ENCODE measurements at regions not wholly inside any gene's neighbourhood (a gene's known extent, or its start where the extent isn't known, plus 50 kb on each side); places are given as distances from the start of the nearest gene placed in this dataset.
A peak's percentile ranks its signal among the peaks of the same experiment; 100 is the strongest.
"Not testable (repeated sequence)": the region's sequence is repeated elsewhere in the genome, so short reads cannot be mapped to it uniquely, and the experiment has no call there.

DNA sequence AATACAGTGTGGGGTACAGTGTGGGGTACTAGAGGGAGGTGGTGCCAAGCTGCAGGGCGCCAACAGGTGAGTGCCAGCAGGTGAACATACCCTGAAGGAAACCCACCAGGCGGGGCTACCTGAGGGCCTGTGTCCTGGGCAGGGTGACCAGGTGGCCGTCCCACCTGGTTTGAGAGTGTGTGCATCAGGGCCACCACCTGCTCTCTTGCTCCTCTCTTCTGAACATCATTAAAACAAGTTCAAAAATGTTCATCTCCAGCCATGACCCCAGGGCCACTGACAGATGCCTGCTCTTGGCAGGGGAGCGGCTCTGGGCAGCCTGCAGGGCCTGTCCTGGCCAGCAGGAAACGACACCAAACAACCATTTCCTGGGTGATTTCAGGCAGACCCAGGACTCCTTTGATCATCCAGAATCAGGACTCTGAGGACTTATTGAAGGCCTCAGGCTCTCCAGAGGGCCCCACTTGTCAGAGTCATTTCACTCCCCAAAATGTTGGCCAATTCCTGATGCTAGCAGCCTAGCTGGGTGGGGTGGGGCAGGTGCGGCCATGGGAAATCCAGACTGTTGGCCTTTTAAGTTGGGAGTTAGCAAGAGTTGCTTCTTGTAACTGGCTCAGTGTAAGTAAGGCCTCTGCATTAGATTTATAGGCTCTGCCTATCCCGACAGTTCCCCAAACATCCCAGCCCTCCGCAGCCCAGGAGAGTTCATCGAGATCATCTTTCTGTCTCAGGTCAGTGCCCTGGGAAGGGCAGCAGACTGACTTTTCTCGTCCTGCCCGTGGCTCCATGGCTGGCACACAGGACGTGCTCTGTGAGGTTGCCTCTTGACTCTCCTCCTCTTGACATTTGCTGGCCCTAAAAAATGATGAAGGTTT lies 111.5 kb upstream of the ZNF236 start:
- H3K4me3 Mint-ChIP-seq, result no peak overlapping the region
- no peaks in the 10 kb centered on the region for H3K36me3 Mint-ChIP-seq (ENCODE audit: insufficient read depth in 2 of 2)
- ATAC-seq (replicated peaks in 1 of 2) (no peak), DNase-seq (no peak)
- no peaks in the 10 kb centered on the region for H3K27me3 Mint-ChIP-seq (ENCODE audit: low read depth)
- H3K4me1 Mint-ChIP-seq (ENCODE audit: low read depth), result no peaks in the 10 kb centered on the region
- H3K9me3 Mint-ChIP-seq, result no peaks in the 10 kb centered on the region
- H3K27ac Mint-ChIP-seq, result no peak overlapping the region

DNA sequence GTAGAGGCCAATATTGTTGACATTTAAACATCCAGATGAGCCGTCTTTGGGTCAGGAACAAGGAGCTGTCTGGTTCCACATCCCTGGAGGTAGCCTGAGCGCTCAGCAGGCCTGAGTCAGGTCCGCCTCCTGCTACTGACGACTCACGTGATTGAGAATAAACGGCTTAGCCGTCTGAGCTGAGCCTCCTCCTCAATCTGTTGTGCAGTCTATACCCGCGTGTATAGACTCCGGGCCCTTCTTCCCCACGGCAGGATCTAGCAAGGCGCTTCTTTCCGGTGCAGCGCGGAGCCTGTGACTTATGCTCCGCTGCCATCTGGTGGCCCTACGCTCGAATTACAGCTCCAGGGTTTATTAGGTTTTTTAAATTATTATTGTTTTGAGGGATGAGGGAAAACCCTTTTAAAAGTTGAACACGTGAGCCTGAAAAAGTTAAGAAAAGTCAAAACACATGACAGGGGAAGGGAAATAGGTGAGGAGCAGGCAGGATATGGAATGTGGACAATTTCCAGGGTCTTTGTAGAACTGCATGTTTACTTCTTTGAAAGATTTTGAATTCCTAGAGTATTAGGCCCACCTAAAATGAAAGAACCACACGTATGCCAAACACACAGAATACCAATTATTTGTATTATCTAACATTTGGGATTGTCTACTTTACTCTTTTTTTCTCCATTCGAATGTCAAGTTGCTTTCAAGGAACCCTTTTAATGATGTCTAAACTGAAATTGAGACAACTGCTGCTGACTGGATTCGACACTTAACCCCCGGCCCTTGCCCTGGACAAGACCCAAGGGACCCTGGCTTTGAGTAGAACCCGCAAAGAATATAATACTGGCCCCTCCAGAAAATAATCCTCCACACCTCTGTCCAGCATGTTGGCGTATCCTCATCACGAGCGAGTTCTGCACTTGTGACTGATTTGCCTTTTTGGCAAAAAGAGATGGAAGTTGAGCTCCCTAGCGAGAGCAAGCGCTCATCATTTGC lies 112.4 kb upstream of the ZNF236 start:
- peak; percentile 83 to 85 for ATAC-seq (replicated peaks in 1 of 2)
- H3K27ac Mint-ChIP-seq, result peak overlapping the region; percentile 65
- H3K4me1 Mint-ChIP-seq (ENCODE audit: low read depth), result no peaks in the 10 kb centered on the region
- DNase-seq, result peak; percentile 53 to 56
- H3K9me3 Mint-ChIP-seq, result no peaks in the 10 kb centered on the region
- H3K36me3 Mint-ChIP-seq (ENCODE audit: insufficient read depth in 2 of 2), result no peaks in the 10 kb centered on the region
- no peak overlapping the region for H3K4me3 Mint-ChIP-seq
- H3K27me3 Mint-ChIP-seq (ENCODE audit: low read depth), result no peaks in the 10 kb centered on the region

DNA sequence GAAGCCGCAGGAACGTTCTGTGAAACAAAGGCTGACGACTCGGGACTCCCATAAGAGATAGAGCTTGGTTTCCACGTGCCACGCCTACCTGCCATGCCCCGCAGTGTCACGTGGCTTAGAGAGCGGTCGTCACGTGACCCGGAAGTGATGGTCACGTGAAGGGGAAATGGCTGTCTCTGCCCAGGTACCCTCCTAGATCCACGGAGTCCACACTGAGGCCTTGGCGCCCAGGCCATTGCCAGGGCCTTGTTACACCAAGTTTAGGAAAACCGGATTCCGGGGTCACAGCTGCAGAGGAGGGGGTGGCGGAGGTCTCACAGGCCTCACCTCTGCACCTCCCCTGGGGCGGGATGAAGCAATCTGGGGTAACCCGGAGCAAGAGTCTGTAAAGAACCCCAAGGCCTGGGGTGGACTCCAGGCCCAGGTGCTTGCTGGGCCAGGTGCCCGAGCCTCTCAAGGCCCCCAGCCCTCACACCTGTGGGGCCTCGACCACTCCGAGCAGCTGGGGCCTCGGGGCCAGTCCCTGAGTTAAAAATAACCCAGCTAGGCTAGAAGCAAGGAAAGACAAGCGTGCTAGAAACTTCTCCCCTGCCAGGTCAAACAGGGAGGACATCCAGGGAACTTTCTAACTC lies 113.5 kb upstream of the ZNF236 start:
- Mint-ChIP-seq H3K4me1 (ENCODE audit: low read depth) (no peaks in the 10 kb centered on the region), H3K4me3 (no peak overlapping the region), H3K27me3 (ENCODE audit: low read depth) (peaks cover 3% of the 10 kb centered on the region), H3K36me3 (ENCODE audit: insufficient read depth in 2 of 2) (no peaks in the 10 kb centered on the region), H3K27ac (no peak overlapping the region), H3K9me3 (no peaks in the 10 kb centered on the region)
- ATAC-seq (replicated peaks in 1 of 2) (no peak), DNase-seq (no peak)

DNA sequence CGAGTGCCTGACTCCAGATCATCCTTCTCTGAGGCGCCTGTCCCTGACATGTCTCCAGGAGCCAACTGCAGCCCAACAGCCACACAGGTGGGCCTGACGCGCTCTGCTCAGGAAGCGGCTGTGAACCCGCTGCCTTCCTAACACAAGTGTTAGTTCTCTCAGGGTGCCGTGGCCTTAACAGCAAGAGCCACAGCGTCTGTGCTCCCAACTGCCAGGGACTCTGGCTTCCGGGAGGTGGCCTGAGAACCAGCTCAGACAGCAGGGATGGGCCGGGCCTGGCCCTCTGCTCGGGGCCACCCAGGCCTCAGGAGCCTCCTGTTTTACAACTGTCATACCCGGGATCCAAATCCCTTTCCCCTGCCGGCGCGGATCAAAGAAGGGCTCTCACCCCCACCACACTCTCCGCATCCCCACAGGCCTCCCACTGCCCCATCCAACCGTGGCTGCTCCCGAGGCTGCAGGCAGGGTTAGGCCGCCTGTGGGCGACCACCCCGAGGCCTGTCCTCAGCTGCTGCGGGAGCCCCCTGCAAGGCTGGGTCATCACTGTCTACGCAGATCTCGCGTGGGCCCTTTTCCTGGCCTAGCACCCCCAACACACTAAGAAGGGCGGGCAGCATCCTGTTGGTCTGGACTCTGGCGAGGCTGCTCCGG lies 114.2 kb upstream of the ZNF236 start:
- H3K27me3 Mint-ChIP-seq (ENCODE audit: low read depth), result peaks cover 8% of the 10 kb centered on the region
- H3K36me3 Mint-ChIP-seq (ENCODE audit: insufficient read depth in 2 of 2), result no peaks in the 10 kb centered on the region

DNA sequence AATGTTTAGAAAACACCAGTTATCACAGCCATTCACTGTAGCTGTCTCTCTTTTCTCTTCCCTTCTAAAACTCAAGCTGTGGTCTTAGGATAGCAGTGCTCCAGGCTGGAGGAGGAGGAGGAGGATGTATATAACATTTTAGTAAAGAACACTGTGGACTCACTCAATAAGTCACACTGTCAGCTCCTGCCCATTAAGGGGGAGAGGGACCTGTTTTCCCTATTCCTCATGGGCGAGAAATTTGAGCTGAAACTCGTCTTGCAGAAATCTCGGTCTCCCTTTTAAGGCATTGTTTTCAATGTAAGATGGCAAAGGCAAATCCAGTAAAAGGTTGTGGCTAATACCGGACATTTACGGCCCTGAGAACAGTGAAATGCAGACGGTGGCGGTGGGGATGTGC lies 114.8 kb upstream of the ZNF236 start:
- ATAC-seq (replicated peaks in 1 of 2) (no peak), DNase-seq (no peak)
- no peak overlapping the region for H3K27ac Mint-ChIP-seq
- no peaks in the 10 kb centered on the region for H3K4me1 Mint-ChIP-seq (ENCODE audit: low read depth)
- H3K4me3 Mint-ChIP-seq, result no peak overlapping the region
- no peaks in the 10 kb centered on the region for H3K36me3 Mint-ChIP-seq (ENCODE audit: insufficient read depth in 2 of 2)
- peaks cover 14% of the 10 kb centered on the region for H3K27me3 Mint-ChIP-seq (ENCODE audit: low read depth)
- no peaks in the 10 kb centered on the region for H3K9me3 Mint-ChIP-seq

More for the DNA sequence above, 114.2 kb upstream of the ZNF236 start:
- no peak overlapping the region for H3K4me3 Mint-ChIP-seq
- DNase-seq, result no peak
- H3K9me3 Mint-ChIP-seq, result no peaks in the 10 kb centered on the region
- no peaks in the 10 kb centered on the region for H3K4me1 Mint-ChIP-seq (ENCODE audit: low read depth)
- ATAC-seq (replicated peaks in 1 of 2), result no peak
- H3K27ac Mint-ChIP-seq, result no peak overlapping the region

DNA sequence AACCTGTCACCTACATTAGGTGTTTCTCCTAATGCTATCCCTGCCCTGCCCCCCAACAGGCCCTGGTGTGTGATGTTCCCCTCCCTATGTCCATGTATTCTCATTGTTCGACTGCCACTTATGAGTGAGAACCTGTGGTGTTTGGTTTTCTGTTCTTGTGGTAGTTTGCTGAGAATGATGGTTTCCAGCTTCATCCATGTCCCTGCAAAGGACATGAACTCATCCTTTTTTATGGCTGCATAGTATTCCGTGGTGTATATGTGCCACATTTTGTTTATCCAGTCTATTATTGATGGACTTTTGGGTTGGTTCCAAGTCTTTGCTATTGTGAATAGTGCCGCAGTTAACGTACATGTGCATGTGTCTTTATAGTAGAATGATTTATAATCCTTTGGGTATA lies 117.8 kb upstream of the ZNF236 start:
- DNase-seq; H3K4me1 Mint-ChIP-seq (ENCODE audit: low read depth); H3K4me3 Mint-ChIP-seq; H3K9me3 Mint-ChIP-seq; H3K36me3 Mint-ChIP-seq (ENCODE audit: insufficient read depth in 2 of 2); H3K27ac Mint-ChIP-seq; ATAC-seq (replicated peaks in 1 of 2): not testable (repeated sequence)
- H3K27me3 Mint-ChIP-seq (ENCODE audit: low read depth), result peaks cover 21% of the 10 kb centered on the region

DNA sequence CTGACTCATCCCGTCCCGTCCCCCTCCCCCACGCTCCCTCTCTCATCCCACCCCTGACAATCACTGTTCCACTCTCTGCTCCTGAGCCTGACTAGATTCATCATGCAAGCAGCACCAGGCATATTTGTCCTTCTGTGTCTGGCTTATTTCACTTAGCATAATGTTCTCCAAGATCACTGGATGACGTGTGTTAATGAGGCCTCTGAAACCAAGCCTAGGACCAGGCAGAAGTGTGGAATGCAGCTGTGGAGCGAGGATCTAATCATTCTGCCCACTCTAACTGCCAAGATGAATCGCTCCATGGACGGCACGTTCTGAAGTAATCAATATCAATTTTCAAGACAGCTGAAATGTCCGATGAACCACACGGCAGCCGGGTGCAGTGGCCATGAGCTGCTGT lies 122.4 kb upstream of the ZNF236 start:
- no peak for ATAC-seq (replicated peaks in 1 of 2)
- Mint-ChIP-seq H3K27me3 (ENCODE audit: low read depth) (peaks cover 50% of the 10 kb centered on the region), H3K4me1 (ENCODE audit: low read depth) (peaks cover 5% of the 10 kb centered on the region), H3K9me3 (no peaks in the 10 kb centered on the region), H3K27ac (no peak overlapping the region), H3K4me3 (no peak overlapping the region), H3K36me3 (ENCODE audit: insufficient read depth in 2 of 2) (no peaks in the 10 kb centered on the region)
- DNase-seq, result no peak

DNA sequence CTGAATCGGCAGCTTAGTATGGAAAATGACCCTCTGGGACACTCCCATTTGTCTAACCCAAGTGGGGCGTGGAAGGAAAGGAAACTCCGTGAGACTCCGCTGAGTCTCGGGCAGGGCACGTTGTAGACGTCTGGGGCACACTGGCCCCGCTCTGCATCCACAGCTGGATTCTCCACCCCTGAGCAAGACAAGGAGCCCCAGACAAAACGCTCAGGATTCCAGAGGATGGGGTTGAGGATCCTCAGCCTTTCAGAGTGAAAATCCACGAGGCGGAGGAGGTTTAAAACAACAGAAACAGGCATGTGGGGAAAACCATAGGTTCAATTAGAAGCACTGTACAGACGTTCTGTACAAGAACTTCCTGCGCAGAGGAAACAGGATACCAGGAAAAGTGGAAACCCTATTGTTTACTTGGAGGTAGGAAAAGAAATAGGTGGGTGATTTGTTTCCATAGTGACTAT lies 124.9 kb upstream of the ZNF236 start:
- Mint-ChIP-seq H3K4me3 (peak overlapping the region in 1 of 2 donors; percentile 23), H3K27ac (no peak overlapping the region), H3K4me1 (ENCODE audit: low read depth) (peaks cover 5% of the 10 kb centered on the region), H3K36me3 (ENCODE audit: insufficient read depth in 2 of 2) (no peaks in the 10 kb centered on the region), H3K27me3 (ENCODE audit: low read depth) (peaks cover 48% of the 10 kb centered on the region), H3K9me3 (no peaks in the 10 kb centered on the region)
- DNase-seq (no peak), ATAC-seq (replicated peaks in 1 of 2) (no peak)

DNA sequence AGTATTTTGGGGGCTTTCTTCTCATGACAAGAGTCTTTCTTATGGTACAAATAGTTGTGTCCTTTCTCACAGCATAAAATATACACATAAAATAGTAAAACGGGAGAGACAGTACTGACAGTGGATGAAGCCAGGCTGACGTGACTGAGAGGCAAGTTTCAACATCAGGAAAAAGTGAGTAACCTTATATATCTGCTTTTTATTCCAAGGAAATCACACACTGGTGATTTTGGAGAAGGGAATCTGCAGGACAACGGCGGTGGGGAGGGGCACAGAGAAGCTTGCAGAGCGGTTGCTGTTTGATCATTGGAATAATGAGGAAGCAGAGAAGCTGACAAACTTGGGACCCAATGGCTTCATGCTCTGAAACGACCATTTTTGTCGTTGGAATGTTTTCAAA lies 130.6 kb upstream of the ZNF236 start:
- H3K4me3 Mint-ChIP-seq, result no peak overlapping the region
- no peaks in the 10 kb centered on the region for H3K36me3 Mint-ChIP-seq (ENCODE audit: insufficient read depth in 2 of 2)
- H3K27me3 Mint-ChIP-seq (ENCODE audit: low read depth), result peaks cover 67% of the 10 kb centered on the region
- peaks cover 23% of the 10 kb centered on the region for H3K4me1 Mint-ChIP-seq (ENCODE audit: low read depth)
- ATAC-seq (replicated peaks in 1 of 2) (no peak), DNase-seq (no peak)
- H3K27ac Mint-ChIP-seq, result no peak overlapping the region
- H3K9me3 Mint-ChIP-seq, result no peaks in the 10 kb centered on the region

DNA sequence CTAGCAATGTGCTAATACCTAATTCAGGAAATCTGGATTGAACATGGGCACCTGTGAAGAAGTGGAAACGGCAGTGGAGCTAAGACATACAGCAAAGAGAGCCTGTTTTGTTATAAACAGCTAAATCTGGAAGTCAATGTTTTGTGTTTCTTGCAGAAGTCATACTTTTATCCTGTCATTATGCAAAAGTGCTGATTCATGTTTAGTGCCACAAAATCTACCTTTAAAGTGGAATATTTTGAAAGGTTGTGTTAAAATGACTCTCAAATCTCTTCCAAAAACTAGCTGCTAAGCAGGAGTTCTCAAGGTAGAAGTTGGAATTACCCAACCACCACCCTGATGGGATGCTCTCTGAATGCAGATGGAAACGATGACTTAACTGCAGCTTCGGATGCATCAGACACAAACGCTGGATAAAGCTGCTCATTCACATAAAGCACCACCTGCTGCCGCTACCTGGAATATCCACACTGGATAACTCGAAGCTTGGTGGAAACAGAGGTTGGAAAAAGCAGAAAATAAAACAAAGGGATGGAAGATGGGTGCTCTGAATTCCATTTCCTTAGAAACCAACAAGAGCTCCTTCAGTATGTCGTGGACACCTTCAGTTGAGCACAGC lies 132.6 kb upstream of the ZNF236 start:
- H3K4me3 Mint-ChIP-seq, result no peak overlapping the region
- ATAC-seq (replicated peaks in 1 of 2) (no peak), DNase-seq (no peak)
- no peaks in the 10 kb centered on the region for H3K36me3 Mint-ChIP-seq (ENCODE audit: insufficient read depth in 2 of 2)
- H3K27me3 Mint-ChIP-seq (ENCODE audit: low read depth), result peaks cover 56% of the 10 kb centered on the region
- peaks cover 26% of the 10 kb centered on the region for H3K4me1 Mint-ChIP-seq (ENCODE audit: low read depth)
- H3K27ac Mint-ChIP-seq, result no peak overlapping the region
- H3K9me3 Mint-ChIP-seq, result no peaks in the 10 kb centered on the region

DNA sequence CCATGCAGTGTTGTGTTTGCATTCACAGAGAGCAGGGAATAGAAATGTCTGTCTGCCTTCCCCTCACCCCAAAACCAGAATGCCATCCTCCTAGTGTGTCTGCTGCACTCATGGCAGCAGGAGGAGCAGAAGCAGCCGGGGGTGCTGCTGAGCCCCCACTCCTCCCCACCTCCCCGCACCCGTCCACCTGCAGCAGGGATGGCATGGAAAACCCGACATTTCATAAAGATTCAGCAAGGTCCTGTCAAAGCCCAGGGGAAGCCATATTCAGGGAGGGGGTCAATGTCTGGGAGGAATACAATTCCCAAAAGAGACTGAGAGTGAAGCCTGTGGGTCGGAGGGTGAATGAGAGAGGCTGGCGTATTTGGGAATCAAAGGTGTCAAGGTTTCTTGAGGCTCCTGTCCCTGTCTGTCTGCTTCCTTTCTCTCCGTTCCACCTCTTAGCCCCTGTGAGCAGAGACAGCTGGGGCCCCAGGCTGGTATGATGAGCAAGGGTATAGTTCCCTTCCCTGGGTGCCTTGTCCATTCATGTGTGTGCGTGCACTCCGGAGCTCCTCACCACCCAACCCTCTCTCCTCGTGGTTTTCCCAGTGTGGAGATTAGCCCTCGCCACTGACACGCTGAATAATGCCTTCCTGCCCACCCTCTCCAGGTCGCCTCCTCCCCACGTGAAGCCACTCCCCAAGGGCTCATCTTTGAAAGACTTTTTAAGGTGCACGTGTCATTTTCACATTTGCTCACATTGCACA lies 133.5 kb upstream of the ZNF236 start:
- no peak overlapping the region for H3K27ac Mint-ChIP-seq
- DNase-seq (no peak), ATAC-seq (replicated peaks in 1 of 2) (no peak)
- no peak overlapping the region for H3K4me3 Mint-ChIP-seq
- H3K27me3 Mint-ChIP-seq (ENCODE audit: low read depth), result peaks cover 56% of the 10 kb centered on the region
- H3K4me1 Mint-ChIP-seq (ENCODE audit: low read depth), result peaks cover 26% of the 10 kb centered on the region
- H3K9me3 Mint-ChIP-seq, result no peaks in the 10 kb centered on the region
- no peaks in the 10 kb centered on the region for H3K36me3 Mint-ChIP-seq (ENCODE audit: insufficient read depth in 2 of 2)
